OCI-LY3 (cell line): ENCODE measurements at regions not wholly inside any gene's neighbourhood (a gene's known extent, or its start where the extent isn't known, plus 50 kb on each side); places are given as distances from the start of the nearest gene placed in this dataset.

Experiments used
- EZH2phosphoT487 ChIP-seq: fragments of 200-600 bp; shearing (Covaris generic); IDR thresholded peaks from 2 replicates; pipeline ENCODE4 v1.6.1; 2018; ENCODE audit warnings: antibody characterized with exemption, mixed run types, low read depth
- TF ChIP-seq, protein P1 (sequence below): fragments of 200-600, 300-600 bp; sonication (generic); IDR thresholded peaks from 2 replicates; pipeline ENCODE4 v1.5.1; 2014; ENCODE audit warnings: antibody characterized with exemption, low read length, low read depth

DNA sequence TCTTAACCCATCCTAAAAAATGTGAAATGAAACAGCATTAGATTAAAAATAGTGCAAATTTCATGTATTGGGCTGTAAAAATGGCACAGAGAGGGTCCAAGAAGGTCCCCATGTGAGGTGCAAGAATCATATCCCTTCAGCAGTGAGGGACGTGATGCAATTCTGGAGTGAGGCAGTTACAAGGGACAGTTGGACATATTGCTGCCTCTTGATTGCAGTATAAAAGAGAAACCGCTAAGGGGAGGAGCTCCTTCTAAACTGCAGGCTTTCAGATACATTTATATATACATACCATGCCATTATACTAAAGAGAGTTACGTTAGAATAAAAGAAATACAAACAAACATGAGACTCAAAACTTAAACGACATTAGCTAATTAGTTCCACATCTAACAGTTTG is 304.2 kb upstream of the CTNNB1 start:
- TF ChIP-seq EZH2phosphoT487, result no peak
- TF ChIP-seq, protein P1, sequence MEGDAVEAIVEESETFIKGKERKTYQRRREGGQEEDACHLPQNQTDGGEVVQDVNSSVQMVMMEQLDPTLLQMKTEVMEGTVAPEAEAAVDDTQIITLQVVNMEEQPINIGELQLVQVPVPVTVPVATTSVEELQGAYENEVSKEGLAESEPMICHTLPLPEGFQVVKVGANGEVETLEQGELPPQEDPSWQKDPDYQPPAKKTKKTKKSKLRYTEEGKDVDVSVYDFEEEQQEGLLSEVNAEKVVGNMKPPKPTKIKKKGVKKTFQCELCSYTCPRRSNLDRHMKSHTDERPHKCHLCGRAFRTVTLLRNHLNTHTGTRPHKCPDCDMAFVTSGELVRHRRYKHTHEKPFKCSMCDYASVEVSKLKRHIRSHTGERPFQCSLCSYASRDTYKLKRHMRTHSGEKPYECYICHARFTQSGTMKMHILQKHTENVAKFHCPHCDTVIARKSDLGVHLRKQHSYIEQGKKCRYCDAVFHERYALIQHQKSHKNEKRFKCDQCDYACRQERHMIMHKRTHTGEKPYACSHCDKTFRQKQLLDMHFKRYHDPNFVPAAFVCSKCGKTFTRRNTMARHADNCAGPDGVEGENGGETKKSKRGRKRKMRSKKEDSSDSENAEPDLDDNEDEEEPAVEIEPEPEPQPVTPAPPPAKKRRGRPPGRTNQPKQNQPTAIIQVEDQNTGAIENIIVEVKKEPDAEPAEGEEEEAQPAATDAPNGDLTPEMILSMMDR, result no peak
